PFSK-1 (cell line): ENCODE measurements at regions not wholly inside any gene's neighbourhood (a gene's known extent, or its start where the extent isn't known, plus 50 kb on each side); places are given as distances from the start of the nearest gene placed in this dataset.

ENCODE experiments used
- FOXP2 ChIP-seq: optimal IDR thresholded peaks from 2 replicates; pipeline ENCODE3; 2011; ENCODE audit warnings: borderline replicate concordance, control low read depth, inconsistent platforms; ENCODE audit not compliant: insufficient read depth; ENCODE audit errors: extremely low read length, extremely low read depth
- POLR2AphosphoS5 ChIP-seq: IDR thresholded peaks from 2 replicates; pipeline ENCODE4 v1.6.1; 2012; ENCODE audit warnings: low read depth, mild to moderate bottlenecking, control low read depth, low read length, moderate library complexity
- REST ChIP-seq, 2 experiments: IDR thresholded peaks; 2 replicates each; pipeline versions ENCODE4 v1.6.1 to v1.8.0; 2011 to 2012; ENCODE audit warnings: low read depth in 2 of 2, low read length in 2 of 2, control low read depth in 1 of 2, inconsistent platforms in 1 of 2, mild to moderate bottlenecking in 1 of 2, moderate library complexity in 1 of 2; ENCODE audit not compliant: insufficient read depth in 1 of 2
- SIN3A ChIP-seq: IDR thresholded peaks from 2 replicates; pipeline ENCODE4 v1.6.1; 2012; ENCODE audit warnings: mild to moderate bottlenecking, low read length, moderate library complexity, borderline replicate concordance; ENCODE audit not compliant: insufficient read depth
- TAF1 ChIP-seq: IDR thresholded peaks from 2 replicates; pipeline ENCODE4 v1.6.1; 2012; ENCODE audit warnings: low read length, control low read depth, borderline replicate concordance; ENCODE audit not compliant: insufficient read depth

GRCh38 chr3:13258280-13258679 lies 161.8 kb downstream of the NUP210 start:
- TF ChIP-seq REST (IDR thresholded peaks at IDR 0.05; ENCODE audit: insufficient read depth in 1 of 2, low read depth in 2 of 2, low read length in 2 of 2) = no peak
- no peak for TF ChIP-seq POLR2AphosphoS5
- no peak for TF ChIP-seq TAF1
- no peak for TF ChIP-seq SIN3A
- no peak for TF ChIP-seq FOXP2

- TF ChIP-seq FOXP2 (no peak), POLR2AphosphoS5 (no peak), REST (IDR thresholded peaks at IDR 0.05; ENCODE audit: insufficient read depth in 1 of 2, low read depth in 2 of 2, low read length in 2 of 2) (no peak), TAF1 (no peak), SIN3A (no peak)
Measured at GRCh38 chr3:13257666-13258065, 162.5 kb downstream of the NUP210 start.

- TF ChIP-seq TAF1 (no peak), FOXP2 (no peak), REST (IDR thresholded peaks at IDR 0.05; ENCODE audit: insufficient read depth in 1 of 2, low read depth in 2 of 2, low read length in 2 of 2) (no peak), POLR2AphosphoS5 (no peak), SIN3A (no peak)
Measured at GRCh38 chr3:13256845-13257244, 163.3 kb downstream of the NUP210 start.

GRCh38 chr3:13254028-13254951 lies 165.8 kb downstream of the NUP210 start:
- TF ChIP-seq POLR2AphosphoS5 (no peak), SIN3A (no peak), REST (IDR thresholded peaks at IDR 0.05; ENCODE audit: insufficient read depth in 1 of 2, low read depth in 2 of 2, low read length in 2 of 2) (no peak), FOXP2 (no peak), TAF1 (no peak)
